ENCODE measurements at regions not wholly inside any gene's neighbourhood (a gene's known extent, or its start where the extent isn't known, plus 50 kb on each side); places are given as distances from the start of the nearest gene placed in this dataset.

DNA sequence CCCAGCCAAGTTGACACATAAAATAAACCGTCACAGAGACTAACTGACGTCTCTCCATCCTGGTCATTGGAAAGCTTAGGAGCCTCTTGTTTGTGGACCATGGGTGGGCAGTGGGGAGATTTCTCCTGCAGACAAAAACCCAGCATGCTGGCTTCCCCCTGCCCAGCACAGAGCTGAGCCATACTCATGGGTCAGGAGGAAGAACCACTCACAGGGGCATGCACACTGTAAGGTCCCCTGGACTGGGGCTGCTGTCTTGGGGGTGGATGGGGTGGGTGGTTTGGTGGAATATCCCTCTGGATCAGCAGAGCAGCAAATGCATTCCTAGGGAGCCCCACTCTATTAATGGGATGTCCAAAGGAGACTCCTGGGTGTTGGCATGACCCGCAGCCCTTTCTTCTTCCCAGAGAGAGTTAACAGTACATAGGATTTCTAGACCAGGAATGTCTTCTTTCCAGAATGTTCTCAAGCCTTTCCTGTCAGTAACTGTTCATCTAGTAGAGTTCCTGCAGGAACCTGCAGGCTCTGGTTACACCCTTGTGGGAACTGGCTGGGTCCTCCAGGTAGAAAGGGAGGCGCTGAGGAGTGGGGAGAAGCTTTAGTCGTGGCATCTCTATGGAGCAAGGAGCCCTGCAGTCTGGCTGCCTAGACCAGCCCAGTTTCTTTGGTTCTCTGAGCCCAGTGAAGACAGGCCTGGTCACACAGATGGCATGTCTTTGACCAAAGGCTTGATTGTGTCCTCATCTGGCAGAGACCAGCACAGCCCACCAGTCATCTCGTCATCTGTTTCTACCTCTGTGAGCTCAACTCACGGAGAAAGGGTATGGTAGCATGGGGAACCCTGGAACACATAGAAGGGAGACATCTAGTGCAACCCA is 73.4 kb upstream of the PRR23C start:
- ChIA-PET POLR2A (ENCODE audit: low non-redundant PET) (interaction anchor here (0.9 kb wide), 1 partner anchor 380 kb away, joined by 3 read pairs; no protein-coding TSS in a partner anchor), CTCF (no interaction called here)
- H3K4me3 ChIP-seq (ENCODE audit: low read depth, low read length, poor library complexity, severe bottlenecking): no peak overlapping the region
- H3K27me3 ChIP-seq (replicated peaks; ENCODE audit: insufficient read depth, low read depth, low read length, poor library complexity): no peaks in the 10 kb centered on the region
- TF ChIP-seq EZH2 (IDR thresholded peaks at IDR 0.05; ENCODE audit: borderline replicate concordance, low read depth, low read length, poor library complexity, severe bottlenecking): no peak
- TF ChIP-seq, protein P1, sequence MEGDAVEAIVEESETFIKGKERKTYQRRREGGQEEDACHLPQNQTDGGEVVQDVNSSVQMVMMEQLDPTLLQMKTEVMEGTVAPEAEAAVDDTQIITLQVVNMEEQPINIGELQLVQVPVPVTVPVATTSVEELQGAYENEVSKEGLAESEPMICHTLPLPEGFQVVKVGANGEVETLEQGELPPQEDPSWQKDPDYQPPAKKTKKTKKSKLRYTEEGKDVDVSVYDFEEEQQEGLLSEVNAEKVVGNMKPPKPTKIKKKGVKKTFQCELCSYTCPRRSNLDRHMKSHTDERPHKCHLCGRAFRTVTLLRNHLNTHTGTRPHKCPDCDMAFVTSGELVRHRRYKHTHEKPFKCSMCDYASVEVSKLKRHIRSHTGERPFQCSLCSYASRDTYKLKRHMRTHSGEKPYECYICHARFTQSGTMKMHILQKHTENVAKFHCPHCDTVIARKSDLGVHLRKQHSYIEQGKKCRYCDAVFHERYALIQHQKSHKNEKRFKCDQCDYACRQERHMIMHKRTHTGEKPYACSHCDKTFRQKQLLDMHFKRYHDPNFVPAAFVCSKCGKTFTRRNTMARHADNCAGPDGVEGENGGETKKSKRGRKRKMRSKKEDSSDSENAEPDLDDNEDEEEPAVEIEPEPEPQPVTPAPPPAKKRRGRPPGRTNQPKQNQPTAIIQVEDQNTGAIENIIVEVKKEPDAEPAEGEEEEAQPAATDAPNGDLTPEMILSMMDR (conservative IDR thresholded peaks at IDR 0.05; ENCODE audit: low read depth, low read length): no peak
- DNase-seq (ENCODE audit: low spot score): no peak
- H3K27ac ChIP-seq (ENCODE audit: low read depth, low read length, poor library complexity, severe bottlenecking): no peak overlapping the region
- no peaks in the 10 kb centered on the region for H3K9me3 ChIP-seq (ENCODE audit: low read depth, low read length, poor library complexity, severe bottlenecking)
- no peaks in the 10 kb centered on the region for H3K4me1 ChIP-seq (ENCODE audit: insufficient read depth, low read length, poor library complexity, severe bottlenecking)
- no peaks in the 10 kb centered on the region for H3K36me3 ChIP-seq (ENCODE audit: insufficient read depth, low read length, poor library complexity, severe bottlenecking)
- intact Hi-C loops (cut with micrococcal nuclease; ENCODE audit: unreplicated experiment): no loop called here
- no TSS peak for BruUV-seq (replicated peaks)

DNA sequence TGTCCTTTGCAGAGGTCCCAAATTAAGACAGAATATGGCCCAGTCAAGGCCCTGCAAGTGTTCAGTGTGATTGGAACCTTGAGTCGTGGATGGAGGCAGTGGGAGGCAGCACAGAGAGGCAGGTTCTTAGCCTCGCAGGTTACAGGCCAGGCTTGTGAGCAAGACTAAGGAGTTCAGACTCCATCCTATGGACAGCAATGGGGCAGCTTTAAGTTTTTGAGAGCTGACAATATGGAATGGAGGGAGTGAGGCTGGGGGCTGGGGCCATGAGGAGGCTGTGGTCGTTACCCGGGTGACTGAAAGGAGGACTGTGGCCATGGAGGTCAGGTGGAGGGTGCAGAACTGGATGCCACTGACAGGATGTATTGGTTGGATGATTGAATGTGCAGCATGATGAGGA is 74.1 kb upstream of the PRR23C start:
- intact Hi-C loops (cut with micrococcal nuclease; ENCODE audit: unreplicated experiment): no loop called here
- no peak overlapping the region for H3K4me3 ChIP-seq (ENCODE audit: low read depth, low read length, poor library complexity, severe bottlenecking)
- no peak for DNase-seq (ENCODE audit: low spot score)
- TF ChIP-seq, protein P1 (conservative IDR thresholded peaks at IDR 0.05; ENCODE audit: low read depth, low read length): no peak
- no peak for TF ChIP-seq EZH2 (IDR thresholded peaks at IDR 0.05; ENCODE audit: borderline replicate concordance, low read depth, low read length, poor library complexity, severe bottlenecking)
- H3K4me1 ChIP-seq (ENCODE audit: insufficient read depth, low read length, poor library complexity, severe bottlenecking): no peaks in the 10 kb centered on the region
- CTCF ChIA-PET: no interaction called here
- no peak overlapping the region for H3K27ac ChIP-seq (ENCODE audit: low read depth, low read length, poor library complexity, severe bottlenecking)
- H3K36me3 ChIP-seq (ENCODE audit: insufficient read depth, low read length, poor library complexity, severe bottlenecking): no peaks in the 10 kb centered on the region
- H3K27me3 ChIP-seq (replicated peaks; ENCODE audit: insufficient read depth, low read depth, low read length, poor library complexity): no peaks in the 10 kb centered on the region
- BruUV-seq (replicated peaks): no TSS peak
- no peaks in the 10 kb centered on the region for H3K9me3 ChIP-seq (ENCODE audit: low read depth, low read length, poor library complexity, severe bottlenecking)
- POLR2A ChIA-PET (ENCODE audit: low non-redundant PET): no interaction called here

- no TSS peak for BruUV-seq (replicated peaks)
- CTCF ChIA-PET: no interaction called here
- intact Hi-C loops (cut with micrococcal nuclease; ENCODE audit: unreplicated experiment): no loop called here
Measured at GRCh38 chr3:139119331-139120025, 74.8 kb upstream of the PRR23C start.

More at GRCh38 chr3:139119331-139120025, 74.8 kb upstream of the PRR23C start:
- Histone ChIP-seq H3K27ac (ENCODE audit: low read depth, low read length, poor library complexity, severe bottlenecking) (no peak overlapping the region), H3K9me3 (ENCODE audit: low read depth, low read length, poor library complexity, severe bottlenecking) (no peaks in the 10 kb centered on the region), H3K4me1 (ENCODE audit: insufficient read depth, low read length, poor library complexity, severe bottlenecking) (no peaks in the 10 kb centered on the region), H3K36me3 (ENCODE audit: insufficient read depth, low read length, poor library complexity, severe bottlenecking) (no peaks in the 10 kb centered on the region), H3K4me3 (ENCODE audit: low read depth, low read length, poor library complexity, severe bottlenecking) (no peak overlapping the region), H3K27me3 (replicated peaks; ENCODE audit: insufficient read depth, low read depth, low read length, poor library complexity) (no peaks in the 10 kb centered on the region)
- TF ChIP-seq, protein P1 (conservative IDR thresholded peaks at IDR 0.05; ENCODE audit: low read depth, low read length): no peak
- no peak for TF ChIP-seq EZH2 (IDR thresholded peaks at IDR 0.05; ENCODE audit: borderline replicate concordance, low read depth, low read length, poor library complexity, severe bottlenecking)
- no peak for DNase-seq (ENCODE audit: low spot score)
- POLR2A ChIA-PET (ENCODE audit: low non-redundant PET): no interaction called here

All from A673 (cell line).